Activated CD8-positive, alpha-beta memory T cell treated with anti-CD3 and anti-CD28 coated beads, Interleukin-2, amount 50 U/mL, for 4 hours (primary cell): ENCODE measurements at regions not wholly inside any gene's neighbourhood (a gene's known extent, or its start where the extent isn't known, plus 50 kb on each side); places are given as distances from the start of the nearest gene placed in this dataset.
"Not testable (repeated sequence)": the region's sequence is repeated elsewhere in the genome, so short reads cannot be mapped to it uniquely, and the experiment has no call there.

Source experiments
- DNase-seq: peaks from one replicate; pipeline ENCODE4 v3.0.0-alpha.2; 2020

DNA sequence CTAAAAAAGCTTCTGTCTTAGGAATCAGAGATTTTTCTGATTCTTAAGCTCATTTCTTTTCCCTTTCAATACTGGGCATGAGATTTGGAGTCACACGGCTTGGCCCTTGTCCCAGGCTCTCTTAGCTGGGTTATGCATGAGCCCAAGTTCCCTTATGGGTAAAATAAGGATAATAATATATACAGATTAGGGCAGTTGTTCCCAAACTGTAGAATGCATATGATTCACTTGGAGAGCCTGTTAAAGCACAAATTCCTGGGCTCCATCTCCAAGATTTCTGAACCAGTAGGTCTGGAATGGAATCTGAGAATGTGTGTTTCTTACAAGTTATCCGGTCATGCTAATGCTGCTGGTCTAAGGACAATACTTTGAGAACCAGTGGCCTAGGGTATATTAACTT is 154.0 kb downstream of the REEP3 start:
- DNase-seq: no peak

GRCh38 chr10:63677001-63677400 is 155.8 kb downstream of the REEP3 start:
- no peak for DNase-seq

GRCh38 chr10:63680545-63680944 is 159.3 kb downstream of the REEP3 start:
- DNase-seq: not testable (repeated sequence)

DNA sequence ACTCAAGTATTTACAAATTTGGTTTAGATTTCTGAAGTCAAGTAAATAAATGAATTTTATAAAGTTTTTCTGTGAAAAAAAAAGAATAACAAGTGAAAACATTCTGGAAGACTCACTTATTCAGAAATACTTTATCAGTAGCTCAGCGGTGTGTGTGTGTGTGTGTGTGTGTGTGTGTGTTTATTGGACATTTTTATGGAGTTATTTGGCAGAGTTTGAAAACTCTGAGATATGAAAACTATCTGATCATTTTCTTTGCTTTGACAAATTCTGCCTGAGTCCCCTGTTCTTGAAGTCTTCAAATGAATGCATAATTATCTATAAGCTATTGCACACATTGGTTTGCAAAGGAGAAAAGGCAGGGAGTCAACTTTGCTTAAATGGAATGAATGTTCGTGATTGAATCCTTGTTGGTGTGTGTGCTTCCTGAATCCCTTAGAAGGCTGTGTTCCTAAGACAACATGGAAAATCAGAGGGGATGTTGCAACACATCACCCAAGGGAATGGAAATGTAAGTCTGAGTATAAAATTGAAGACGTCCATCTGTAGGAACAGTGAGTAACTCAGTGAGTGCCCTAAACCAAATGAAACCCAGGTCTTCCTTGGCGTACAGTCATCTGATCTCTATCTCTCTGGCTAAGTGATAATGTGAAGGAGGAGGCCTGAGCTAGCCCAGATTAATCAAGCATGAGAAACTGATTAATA is 160.9 kb downstream of the REEP3 start:
- DNase-seq: no peak

DNA sequence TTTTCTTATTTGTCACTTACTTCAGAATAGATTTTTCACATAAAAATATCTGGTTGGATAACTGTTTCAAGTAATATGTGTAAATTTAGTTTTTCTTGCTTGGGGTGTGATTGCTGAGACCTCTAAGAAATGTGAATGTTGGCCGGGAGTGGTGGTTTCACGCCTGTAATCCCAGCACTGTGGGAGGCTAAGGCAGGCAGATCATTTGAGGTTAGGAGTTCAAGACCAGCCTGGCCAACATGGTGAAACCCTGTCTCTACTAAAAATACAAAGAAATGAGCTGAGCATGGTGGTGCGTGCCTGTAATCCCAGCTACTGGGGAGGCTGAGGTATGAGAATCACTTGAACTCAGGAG is 161.5 kb downstream of the REEP3 start:
- not testable (repeated sequence) for DNase-seq

DNA sequence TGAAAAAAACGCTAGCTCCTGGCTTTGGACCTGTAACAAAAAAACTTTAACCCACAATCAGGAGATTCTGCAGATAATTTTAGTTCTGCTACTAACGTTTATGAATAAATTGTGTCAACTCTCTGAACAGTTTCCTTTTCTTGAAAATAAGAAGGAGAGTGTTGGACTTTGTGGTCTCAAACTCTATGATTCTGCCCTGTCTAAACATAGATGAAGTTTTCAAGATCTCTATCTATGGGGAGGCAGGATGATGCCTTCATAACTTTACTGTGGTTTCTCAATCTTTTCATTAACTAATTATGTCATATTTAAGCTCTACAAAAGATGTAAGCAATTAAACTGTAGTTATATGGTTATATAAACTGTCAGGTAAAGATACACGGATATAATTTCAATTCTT is 162.0 kb downstream of the REEP3 start:
- no peak for DNase-seq

GRCh38 chr10:63683686-63684085 is 162.5 kb downstream of the REEP3 start:
- DNase-seq: no peak

DNA sequence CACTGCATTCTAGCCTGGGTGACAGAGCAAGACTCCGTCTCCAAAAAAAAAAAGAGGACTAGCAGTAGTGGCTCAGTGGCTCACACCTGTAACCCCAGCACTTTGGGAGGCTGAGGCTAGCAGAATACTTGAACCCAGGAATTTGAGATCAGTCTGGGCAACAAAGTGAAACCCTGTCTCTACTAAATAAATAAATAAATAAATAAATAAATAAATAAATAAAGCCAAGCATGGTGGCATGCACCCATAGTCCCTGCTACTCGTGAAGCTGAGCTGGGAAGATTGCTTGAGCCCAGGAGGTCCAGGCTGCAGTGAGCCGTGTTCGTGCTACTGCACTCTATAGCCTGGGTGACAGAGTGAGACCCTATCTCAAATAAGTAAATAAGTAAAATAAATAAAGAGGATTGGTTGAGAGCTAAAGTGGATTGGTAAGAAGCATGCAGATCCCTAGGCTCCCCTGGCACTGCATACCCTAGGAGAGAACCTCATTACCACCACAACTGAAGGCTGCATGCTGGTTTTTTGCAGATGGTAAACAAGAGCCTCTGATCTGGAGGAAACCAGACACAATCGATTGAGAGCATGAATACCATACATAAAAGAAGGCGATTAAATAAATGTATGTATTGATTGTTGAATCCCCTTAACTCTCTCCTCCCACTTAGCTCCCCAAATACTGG is 163.2 kb downstream of the REEP3 start:
- DNase-seq: no peak

DNA sequence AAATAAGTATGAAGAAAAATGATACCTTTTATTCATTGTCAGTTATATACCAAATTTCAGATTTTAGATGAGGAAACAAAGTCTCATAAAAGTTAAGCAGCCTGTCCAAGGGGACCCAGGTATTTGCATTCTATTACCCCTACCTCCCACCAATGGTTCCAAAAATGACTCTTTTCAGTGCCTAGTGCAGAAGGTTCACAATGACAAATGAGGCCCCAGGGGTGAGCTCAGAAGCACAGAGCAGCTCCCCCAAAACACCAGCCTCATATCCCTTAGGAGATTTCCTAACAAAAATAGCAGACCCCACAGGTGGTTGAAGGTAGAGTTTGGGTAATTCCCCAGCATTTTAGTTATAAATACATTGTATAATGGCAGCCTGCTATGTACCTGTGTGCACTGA is 168.6 kb downstream of the REEP3 start:
- no peak for DNase-seq

- DNase-seq: no peak
These were observed 171.2 kb downstream of the REEP3 start for GRCh38 chr10:63692220-63692896.

- DNase-seq: not testable (repeated sequence)
These were observed 171.8 kb downstream of the REEP3 start for GRCh38 chr10:63693021-63693420.

GRCh38 chr10:63696205-63696604 is 175.0 kb downstream of the REEP3 start:
- DNase-seq: no peak

- no peak for DNase-seq
These were observed 177.0 kb downstream of the REEP3 start for GRCh38 chr10:63697956-63698786.

- no peak for DNase-seq
These were observed 177.6 kb downstream of the REEP3 start for GRCh38 chr10:63698787-63699150.

DNA sequence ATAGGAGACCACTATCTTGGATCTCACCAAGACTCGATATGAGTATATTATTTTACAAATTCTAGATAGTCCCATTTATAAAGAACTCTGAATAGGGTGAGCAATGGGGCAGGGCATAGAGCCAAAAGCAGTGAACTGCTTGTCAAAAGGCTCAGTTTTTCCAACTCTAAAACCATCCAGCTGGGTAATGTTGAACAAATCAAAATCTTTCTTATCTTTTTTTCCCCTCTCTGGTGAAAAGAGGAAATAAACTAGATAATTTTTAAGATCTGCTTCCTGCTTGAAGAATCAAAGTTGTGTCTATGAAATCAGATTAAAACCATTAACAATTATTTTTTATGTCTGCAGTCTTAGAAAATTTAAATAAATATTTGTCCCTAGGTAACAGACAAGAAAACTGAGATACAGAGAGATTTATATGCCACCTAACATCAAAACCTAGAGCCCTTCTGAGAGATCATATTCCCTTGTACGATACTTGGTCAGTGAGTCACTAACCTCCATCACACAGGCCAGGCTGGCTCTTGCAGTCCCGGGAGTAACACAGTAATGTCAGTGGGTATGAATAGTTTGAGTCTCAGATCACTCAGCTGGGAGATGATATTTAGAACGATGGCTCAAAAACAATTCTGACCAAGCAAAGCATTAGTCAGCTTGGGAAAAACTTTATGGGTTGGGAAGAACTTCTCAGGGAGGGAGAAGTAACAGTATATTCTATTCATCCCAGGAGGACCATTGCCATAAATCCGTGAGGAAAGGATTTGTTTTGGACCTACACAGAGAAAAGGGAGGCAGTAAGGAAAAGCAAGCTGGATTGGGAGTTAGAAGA is 178.8 kb downstream of the REEP3 start:
- no peak for DNase-seq

- no peak for DNase-seq
These were observed 179.5 kb downstream of the REEP3 start for GRCh38 chr10:63700631-63701156.

- no peak for DNase-seq
These were observed 180.9 kb downstream of the REEP3 start for GRCh38 chr10:63702092-63702491.

- DNase-seq: no peak
These were observed 182.0 kb downstream of the REEP3 start for GRCh38 chr10:63703113-63703670.

GRCh38 chr10:63703740-63704345 is 182.6 kb downstream of the REEP3 start:
- DNase-seq: no peak

- no peak for DNase-seq
These were observed 186.2 kb downstream of the REEP3 start for GRCh38 chr10:63707254-63707910.

GRCh38 chr10:63708421-63708820 is 187.2 kb downstream of the REEP3 start:
- DNase-seq: no peak
